Tibial nerve (tissue), 3 donors: ENCODE measurements at regions not wholly inside any gene's neighbourhood (a gene's known extent, or its start where the extent isn't known, plus 50 kb on each side); places are given as distances from the start of the nearest gene placed in this dataset.

Source experiments
- CTCF ChIP-seq, 5 experiments: fragments of 200-600 bp in 3 of 5; fragments of 450-650 bp in 2 of 5; sonication (generic) in 3 of 5; IDR thresholded peaks; one replicate each; pipeline ENCODE4 v1.5.1; 2016 to 2019; ENCODE audit warnings: antibody characterized with exemption in 5 of 5, mild to moderate bottlenecking in 3 of 5, moderate library complexity in 2 of 5
- POLR2A ChIP-seq, 2 donors: fragments of 450-650 bp; IDR thresholded peaks; one replicate each; pipeline ENCODE4 v1.6.1; 2017; ENCODE audit warnings: antibody characterized with exemption in 2 of 2, mild to moderate bottlenecking in 2 of 2, moderate library complexity in 2 of 2

DNA sequence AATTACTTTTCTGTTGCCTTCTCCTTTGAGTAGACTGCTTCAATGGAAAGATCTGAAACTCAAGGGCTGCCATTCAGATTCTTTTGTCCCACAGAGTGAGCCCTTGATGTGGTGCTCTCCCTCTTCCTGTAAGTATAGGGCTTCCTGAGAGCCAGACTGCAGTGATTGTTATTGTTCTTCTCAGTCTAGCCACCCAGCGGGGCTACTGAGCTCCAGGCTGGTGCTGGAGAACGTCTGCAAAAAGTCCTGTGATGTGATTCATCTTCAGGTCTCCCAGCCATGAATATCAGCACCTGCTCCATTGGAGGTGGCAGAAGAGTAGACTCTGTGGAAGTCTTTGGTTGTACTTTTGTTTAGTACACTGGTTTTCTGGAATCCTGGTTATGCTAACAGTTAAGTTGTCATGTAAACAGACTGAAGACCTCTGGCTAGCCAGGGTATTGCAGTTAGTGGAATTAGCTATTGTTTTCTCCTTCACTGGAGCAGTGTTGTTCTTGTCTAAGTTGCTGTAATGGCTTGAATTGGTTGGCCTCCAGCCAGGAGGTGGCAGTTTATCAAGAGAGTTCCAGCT is 240.9 kb downstream of the COL12A1 start:
- no peak for TF ChIP-seq POLR2A (IDR thresholded peaks at IDR 0.05)
- TF ChIP-seq CTCF (IDR thresholded peaks at IDR 0.05), result no peak
